ENCODE measurements at regions not wholly inside any gene's neighbourhood (a gene's known extent, or its start where the extent isn't known, plus 50 kb on each side); places are given as distances from the start of the nearest gene placed in this dataset.

DNA sequence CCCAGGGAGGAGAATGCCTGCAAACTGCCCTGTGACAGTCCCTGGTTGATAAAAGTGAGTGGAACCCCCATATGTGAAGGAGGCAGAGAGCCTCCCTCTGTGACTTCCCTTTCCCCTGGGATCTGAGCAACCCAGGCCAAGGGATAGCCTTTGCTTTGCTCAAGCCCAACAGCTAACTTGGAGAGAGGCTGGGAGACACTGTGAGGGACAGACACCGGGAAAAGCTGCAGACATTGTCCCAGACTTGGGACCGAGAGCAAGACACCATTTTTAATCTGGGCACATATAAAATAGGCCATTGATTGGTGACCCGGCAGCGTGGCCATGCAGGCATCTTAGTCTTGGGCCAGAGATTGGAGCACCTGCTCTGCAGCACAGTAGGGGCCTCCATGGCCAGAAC is 96.1 kb upstream of the SALL3 start:
- DNase-seq (ENCODE audit: low read depth): no peak

DNA sequence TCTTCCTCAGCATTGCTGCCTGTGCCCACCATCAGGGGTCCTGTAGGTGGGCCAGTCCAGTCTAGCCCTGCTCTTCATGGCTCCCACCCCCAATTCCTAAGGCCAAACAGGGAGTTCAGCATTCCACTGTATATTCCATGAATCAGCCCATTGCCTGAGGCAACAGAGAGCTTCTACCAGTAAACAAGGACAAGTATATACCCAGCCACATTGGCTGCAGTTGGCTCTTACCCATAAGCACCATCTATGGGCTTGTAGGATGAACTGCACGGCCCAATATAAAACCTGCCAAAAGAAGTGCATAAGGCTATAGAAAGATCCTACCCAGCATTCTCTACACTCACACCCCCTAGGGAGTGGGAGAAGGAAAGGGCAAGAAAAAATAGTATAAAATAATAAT is 95.1 kb upstream of the SALL3 start:
- no peak for DNase-seq (ENCODE audit: low read depth)

GRCh38 chr18:78889250-78889649 is 90.4 kb upstream of the SALL3 start:
- no peak for DNase-seq (ENCODE audit: low read depth)

DNA sequence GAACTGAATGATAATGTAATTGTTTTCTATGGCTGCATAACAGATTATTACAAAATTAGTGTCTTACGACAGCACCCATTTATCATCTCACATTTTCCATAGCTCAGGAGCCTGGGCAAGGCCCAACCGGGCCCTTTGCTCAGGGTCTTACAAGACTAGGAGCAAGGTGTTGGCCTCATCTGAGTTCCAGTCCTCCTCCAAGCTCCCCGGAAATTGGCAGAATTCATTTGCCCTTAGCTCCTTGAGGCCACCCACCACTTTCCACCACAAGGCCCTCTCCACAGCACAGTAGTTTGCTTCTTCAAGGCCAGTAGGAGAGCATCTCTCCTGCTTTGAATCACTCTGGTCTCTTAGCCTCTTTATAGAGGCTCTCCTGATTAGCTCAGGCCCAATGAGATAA is 89.2 kb upstream of the SALL3 start:
- DNase-seq (ENCODE audit: low read depth): no peak

GRCh38 chr18:78891185-78891762 is 88.3 kb upstream of the SALL3 start:
- no peak for DNase-seq (ENCODE audit: low read depth)

DNA sequence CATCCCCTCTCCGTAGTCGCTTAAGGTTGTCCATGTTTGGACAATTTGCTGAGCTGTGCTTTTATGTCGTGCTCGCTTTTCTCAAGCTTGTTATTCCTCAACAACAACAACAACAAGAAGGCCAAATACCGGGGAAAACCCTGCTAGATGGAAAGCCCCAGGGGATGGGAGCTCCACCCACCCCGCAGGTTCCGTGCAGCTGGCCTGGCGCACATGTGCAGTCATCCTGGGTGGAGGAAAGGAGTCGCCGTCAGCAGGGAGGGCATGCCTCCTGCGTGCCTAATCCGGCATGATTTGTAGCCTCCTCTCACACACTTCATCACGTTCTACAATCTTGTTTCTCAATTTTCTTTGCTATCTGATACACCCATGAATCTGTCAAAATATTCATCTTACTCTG is 87.4 kb upstream of the SALL3 start:
- DNase-seq (ENCODE audit: low read depth): no peak

DNA sequence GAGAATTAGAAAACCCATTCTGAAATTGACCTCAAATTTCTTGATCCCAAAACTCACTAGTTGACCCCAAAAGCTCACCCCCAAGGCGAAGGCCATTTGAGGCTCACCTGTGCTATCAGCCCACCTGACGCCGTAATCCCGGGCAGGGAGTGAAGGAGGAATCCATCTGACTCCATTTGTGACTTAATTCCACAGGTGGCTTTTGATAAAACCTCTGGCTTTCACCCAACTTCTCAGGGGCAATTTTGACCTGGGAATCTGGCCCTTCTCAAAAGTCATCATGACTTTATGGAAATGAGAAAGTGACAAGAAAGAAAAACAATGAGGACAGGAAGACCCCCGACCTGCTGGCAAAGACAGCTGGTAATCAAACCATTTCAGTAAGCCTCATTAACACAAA is 86.9 kb upstream of the SALL3 start:
- no peak for DNase-seq (ENCODE audit: low read depth)

DNA sequence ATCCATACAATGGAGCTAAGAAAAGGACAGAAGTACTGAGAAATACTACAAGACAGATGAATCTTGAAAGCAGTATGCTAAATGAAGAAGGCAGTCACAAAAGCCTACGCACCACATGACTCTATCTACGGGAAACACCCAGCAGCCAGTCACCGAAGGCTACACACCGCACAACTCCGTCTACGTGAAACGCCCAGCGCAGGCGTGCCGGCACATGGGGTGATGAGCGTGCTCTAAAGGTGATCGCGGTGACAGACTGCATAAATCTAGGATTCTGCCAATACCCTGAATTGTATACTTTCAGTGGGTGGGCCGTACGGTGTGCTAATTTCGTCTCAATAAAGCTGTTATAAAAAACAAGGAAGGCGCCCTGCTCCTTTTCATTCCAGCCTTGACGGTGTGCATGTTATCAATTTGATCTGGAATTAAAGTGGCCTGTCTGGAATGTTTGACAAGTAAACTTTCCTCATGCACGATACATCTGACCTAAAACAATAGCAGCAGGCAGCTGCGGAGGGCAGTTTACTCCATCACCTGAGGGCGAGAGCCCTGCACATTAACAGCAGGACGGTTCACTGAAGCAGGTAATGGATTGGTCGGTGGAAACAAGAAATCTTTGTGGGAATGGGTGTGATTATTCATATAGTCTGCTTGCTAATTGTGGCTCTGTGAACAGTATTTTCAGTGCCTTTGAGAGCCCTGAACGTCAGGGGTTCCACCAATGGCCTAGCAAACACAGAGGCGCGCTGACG is 86.2 kb upstream of the SALL3 start:
- DNase-seq (ENCODE audit: low read depth): no peak

GRCh38 chr18:78894033-78894305 is 85.6 kb upstream of the SALL3 start:
- DNase-seq (ENCODE audit: low read depth): no peak

GRCh38 chr18:78895207-78896001 is 84.2 kb upstream of the SALL3 start:
- no peak for DNase-seq (ENCODE audit: low read depth)

DNA sequence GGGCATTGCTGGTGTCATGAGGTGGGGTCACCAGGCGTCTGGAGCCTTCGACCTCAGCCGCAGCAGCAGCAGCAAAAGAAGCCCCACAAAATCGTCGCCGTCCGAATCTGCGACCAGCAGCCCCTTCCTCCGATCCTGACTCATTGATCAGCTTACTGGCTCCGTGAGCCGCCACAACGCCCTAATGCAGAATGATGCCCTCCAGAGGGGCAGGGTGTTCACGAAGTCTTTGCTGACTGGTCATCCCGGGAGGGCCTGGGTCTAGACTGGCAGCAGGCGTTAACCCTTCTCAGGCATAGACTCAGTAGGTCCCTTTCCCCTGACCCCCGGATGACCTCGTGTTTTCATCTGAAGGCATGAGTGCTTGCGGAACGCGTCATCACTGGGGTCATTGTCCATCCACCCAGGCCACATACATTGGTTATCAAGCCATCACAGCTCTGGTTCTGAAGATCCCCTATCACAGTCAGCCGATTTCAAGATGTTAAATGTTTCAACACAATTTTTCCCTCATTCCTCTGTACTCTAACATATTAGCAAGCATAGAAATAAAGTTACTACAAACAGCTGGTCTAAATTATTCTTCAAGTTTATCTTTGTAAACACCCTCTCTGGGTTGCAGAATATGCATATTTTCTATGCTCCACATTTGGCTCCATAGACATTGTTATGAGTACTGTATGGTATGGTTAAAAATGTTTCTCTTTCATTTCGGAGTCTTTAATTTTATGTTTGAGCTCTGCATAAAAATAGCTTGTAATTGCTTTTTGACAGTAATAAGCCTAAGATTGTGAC is 83.3 kb upstream of the SALL3 start:
- no peak for DNase-seq (ENCODE audit: low read depth)

GRCh38 chr18:78898066-78898465 is 81.6 kb upstream of the SALL3 start:
- DNase-seq (ENCODE audit: low read depth): no peak

- no peak for DNase-seq (ENCODE audit: low read depth)
Measured at GRCh38 chr18:78898635-78899034, 81.0 kb upstream of the SALL3 start.

DNA sequence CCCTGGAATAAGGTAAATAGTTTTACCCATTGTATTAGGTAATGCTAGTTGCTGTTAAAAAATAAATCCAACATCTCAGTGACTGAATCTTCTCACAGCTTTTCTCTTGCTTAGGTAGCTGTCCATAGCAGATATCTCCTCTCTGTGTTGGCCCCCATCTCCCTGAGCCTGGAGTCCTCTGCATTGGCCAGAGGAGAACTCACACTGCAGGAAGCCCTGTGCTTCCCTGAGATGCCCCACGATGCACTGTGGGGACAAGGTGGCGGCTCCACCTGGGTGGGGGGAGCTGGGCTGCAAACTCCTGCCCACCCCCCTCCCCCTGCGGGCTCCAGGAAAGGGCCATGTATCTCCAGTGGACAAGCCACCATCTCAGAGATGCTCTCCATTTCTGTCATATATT is 80.4 kb upstream of the SALL3 start:
- DNase-seq (ENCODE audit: low read depth): no peak

- no peak for DNase-seq (ENCODE audit: low read depth)
Measured at GRCh38 chr18:78900938-78901909, 78.4 kb upstream of the SALL3 start.

GRCh38 chr18:78901923-78902794 is 77.5 kb upstream of the SALL3 start:
- no peak for DNase-seq (ENCODE audit: low read depth)

- no peak for DNase-seq (ENCODE audit: low read depth)
Measured at GRCh38 chr18:78902795-78903435, 76.7 kb upstream of the SALL3 start.

GRCh38 chr18:78903436-78904178 is 76.0 kb upstream of the SALL3 start:
- no peak for DNase-seq (ENCODE audit: low read depth)

DNA sequence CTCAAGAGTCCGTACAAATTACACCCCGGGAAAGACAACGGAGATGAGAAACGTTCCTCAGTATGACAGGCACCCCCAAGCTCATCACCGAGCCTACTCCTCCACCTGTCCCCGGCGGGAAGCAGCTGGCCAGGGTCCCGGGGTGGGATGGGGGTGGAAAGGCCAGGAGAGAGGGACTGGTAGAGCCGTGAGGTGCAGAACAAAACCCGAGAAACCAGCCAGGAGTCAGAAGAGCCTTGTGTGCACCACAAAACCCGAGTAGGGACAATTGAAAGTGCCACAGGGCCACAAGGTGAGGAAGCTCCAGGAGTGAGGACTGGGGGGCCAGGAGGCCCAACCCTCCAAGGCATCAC is 75.5 kb upstream of the SALL3 start:
- no peak for DNase-seq (ENCODE audit: low read depth)
